Activated naive CD4-positive, alpha-beta T cell treated with anti-CD3 and anti-CD28 coated beads for 36 hours (primary cell): ENCODE measurements at regions not wholly inside any gene's neighbourhood (a gene's known extent, or its start where the extent isn't known, plus 50 kb on each side); places are given as distances from the start of the nearest gene placed in this dataset.
A peak's percentile ranks its signal among the peaks of the same experiment; 100 is the strongest.

Experiments
- CTCF ChIA-PET: fragments of 350-600 bp; sonication (Branson Sonifier 250); formaldehyde crosslinking; loops from one replicate; lab custom pipeline; 2021; ENCODE audit warnings: antibody characterized with exemption; lab: Charles Lee
- DNase-seq: peaks from one replicate; pipeline ENCODE4 v3.0.0-alpha.2; 2020
- H3K27ac Mint-ChIP-seq: one replicate; pipeline ENCODE4 v1.8.0; 2021; ENCODE audit warnings: mild to moderate bottlenecking, mixed read lengths
- H3K27me3 Mint-ChIP-seq: one replicate; pipeline ENCODE4 v1.8.0; 2021; ENCODE audit warnings: low read depth, mixed read lengths
- H3K36me3 Mint-ChIP-seq: one replicate; pipeline ENCODE4 v1.8.0; 2021; ENCODE audit warnings: low read depth, mixed read lengths
- H3K4me1 Mint-ChIP-seq: one replicate; pipeline ENCODE4 v1.8.0; 2021; ENCODE audit warnings: low read depth, mixed read lengths
- H3K4me3 Mint-ChIP-seq: one replicate; pipeline ENCODE4 v1.8.0; 2021; ENCODE audit warnings: mild to moderate bottlenecking, moderate library complexity, mixed read lengths
- H3K9me3 Mint-ChIP-seq: one replicate; pipeline ENCODE4 v1.8.0; 2021; ENCODE audit warnings: mixed read lengths
- intact Hi-C: fragments of 100-400 bp; cut with micrococcal nuclease; formaldehyde crosslinking; loops from one replicate; pipeline ENCODE4 v1.15.1; 2023

GRCh38 chr15:70261083-70261482 is 163.4 kb upstream of the TLE3 start:
- H3K27me3 Mint-ChIP-seq, result peaks cover 4% of the 10 kb centered on the region
- H3K4me1 Mint-ChIP-seq, result peaks cover 42% of the 10 kb centered on the region
- no peak overlapping the region for H3K27ac Mint-ChIP-seq
- CTCF ChIA-PET, result no interaction called here
- intact Hi-C loops, result loop anchor here (10.0 kb wide), 1 partner anchor 786 kb away; no protein-coding TSS in a partner anchor
- H3K4me3 Mint-ChIP-seq, result no peak overlapping the region
- DNase-seq, result no peak
- no peaks in the 10 kb centered on the region for H3K36me3 Mint-ChIP-seq
- no peaks in the 10 kb centered on the region for H3K9me3 Mint-ChIP-seq

- CTCF ChIA-PET, result no interaction called here
- Mint-ChIP-seq H3K27ac (no peak overlapping the region), H3K36me3 (no peaks in the 10 kb centered on the region)
Observed at GRCh38 chr15:70260580-70260979, 162.9 kb upstream of the TLE3 start.

GRCh38 chr15:70259640-70260508 is 162.2 kb upstream of the TLE3 start:
- no peak overlapping the region for H3K27ac Mint-ChIP-seq
- H3K4me1 Mint-ChIP-seq, result peaks cover 40% of the 10 kb centered on the region
- peak; percentile 39 for DNase-seq
- H3K36me3 Mint-ChIP-seq, result no peaks in the 10 kb centered on the region
- H3K9me3 Mint-ChIP-seq, result no peaks in the 10 kb centered on the region
- intact Hi-C loops, result loop anchor here (5.0 to 10.0 kb wide), 2 partner anchors 688 to 785 kb away; no protein-coding TSS in a partner anchor
- CTCF ChIA-PET, result interaction anchor here (0.7 to 1.6 kb wide), 6 partner anchors 21 to 97 kb away, joined by 3 to 4 read pairs (median 3); no protein-coding TSS in a partner anchor
- no peak overlapping the region for H3K4me3 Mint-ChIP-seq
- no peaks in the 10 kb centered on the region for H3K27me3 Mint-ChIP-seq

More at GRCh38 chr15:70260580-70260979, 162.9 kb upstream of the TLE3 start:
- Mint-ChIP-seq H3K4me3 (no peak overlapping the region), H3K4me1 (peaks cover 40% of the 10 kb centered on the region), H3K27me3 (peaks cover 4% of the 10 kb centered on the region), H3K9me3 (no peaks in the 10 kb centered on the region)
- intact Hi-C loops, result loop anchor here (10.0 kb wide), 1 partner anchor 786 kb away; no protein-coding TSS in a partner anchor
- no peak for DNase-seq

- Mint-ChIP-seq H3K36me3 (no peaks in the 10 kb centered on the region), H3K27me3 (no peaks in the 10 kb centered on the region), H3K4me3 (peak overlapping the region; percentile 13), H3K9me3 (no peaks in the 10 kb centered on the region), H3K27ac (no peak overlapping the region), H3K4me1 (peaks cover 39% of the 10 kb centered on the region)
- DNase-seq, result peak; percentile 38
- intact Hi-C loops, result loop anchor here (5.0 kb wide), 1 partner anchor 687 kb away; no protein-coding TSS in a partner anchor
- CTCF ChIA-PET, result interaction anchor here (0.7 to 1.6 kb wide), 5 partner anchors 9 to 68 kb away, joined by 3 read pairs; no protein-coding TSS in a partner anchor
Observed at GRCh38 chr15:70259028-70259424, 161.3 kb upstream of the TLE3 start.

- Mint-ChIP-seq H3K27me3 (no peaks in the 10 kb centered on the region), H3K27ac (no peak overlapping the region), H3K4me1 (peaks cover 37% of the 10 kb centered on the region), H3K9me3 (no peaks in the 10 kb centered on the region), H3K36me3 (no peaks in the 10 kb centered on the region), H3K4me3 (peak overlapping the region; percentile 13)
- DNase-seq, result peak; percentile 89
- CTCF ChIA-PET, result interaction anchor here (0.7 to 1.6 kb wide), 5 partner anchors 10 to 67 kb away, joined by 3 read pairs; no protein-coding TSS in a partner anchor
- intact Hi-C loops, result loop anchor here (1.0 to 5.0 kb wide), 2 partner anchors 18 to 686 kb away; no protein-coding TSS in a partner anchor
Observed at GRCh38 chr15:70258369-70259027, 160.8 kb upstream of the TLE3 start.

- Mint-ChIP-seq H3K27me3 (no peaks in the 10 kb centered on the region), H3K4me1 (peaks cover 37% of the 10 kb centered on the region), H3K9me3 (no peaks in the 10 kb centered on the region), H3K4me3 (no peak overlapping the region), H3K27ac (no peak overlapping the region), H3K36me3 (no peaks in the 10 kb centered on the region)
- no peak for DNase-seq
- intact Hi-C loops, result loop anchor here (1.0 to 5.0 kb wide), 2 partner anchors 17 to 685 kb away; no protein-coding TSS in a partner anchor
- CTCF ChIA-PET, result interaction anchor here (1.0 to 1.6 kb wide), 2 partner anchors 10 to 18 kb away, joined by 3 read pairs; no protein-coding TSS in a partner anchor
Observed at GRCh38 chr15:70257573-70258248, 160.0 kb upstream of the TLE3 start.

GRCh38 chr15:70257047-70257446 is 159.3 kb upstream of the TLE3 start:
- Mint-ChIP-seq H3K4me1 (peaks cover 37% of the 10 kb centered on the region), H3K9me3 (no peaks in the 10 kb centered on the region), H3K27me3 (no peaks in the 10 kb centered on the region), H3K4me3 (no peak overlapping the region), H3K36me3 (no peaks in the 10 kb centered on the region), H3K27ac (no peak overlapping the region)
- CTCF ChIA-PET, result no interaction called here
- no peak for DNase-seq
- intact Hi-C loops, result loop anchor here (5.0 kb wide), 1 partner anchor 685 kb away; no protein-coding TSS in a partner anchor

GRCh38 chr15:70254311-70254869 is 156.7 kb upstream of the TLE3 start:
- CTCF ChIA-PET, result interaction anchor here (1.6 kb wide), 1 partner anchor 212 kb away, joined by 3 read pairs; no protein-coding TSS in a partner anchor
- no peak for DNase-seq
- H3K36me3 Mint-ChIP-seq, result no peaks in the 10 kb centered on the region
- H3K4me1 Mint-ChIP-seq, result peaks cover 21% of the 10 kb centered on the region
- no peaks in the 10 kb centered on the region for H3K9me3 Mint-ChIP-seq
- H3K27me3 Mint-ChIP-seq, result no peaks in the 10 kb centered on the region
- H3K4me3 Mint-ChIP-seq, result no peak overlapping the region
- intact Hi-C loops, result no loop called here
- no peak overlapping the region for H3K27ac Mint-ChIP-seq

- Mint-ChIP-seq H3K4me3 (no peak overlapping the region), H3K9me3 (no peaks in the 10 kb centered on the region), H3K36me3 (no peaks in the 10 kb centered on the region), H3K4me1 (peaks cover 16% of the 10 kb centered on the region), H3K27ac (no peak overlapping the region), H3K27me3 (no peaks in the 10 kb centered on the region)
- CTCF ChIA-PET, result interaction anchor here (0.9 kb wide), 2 partner anchors 53 to 777 kb away, joined by 3 to 4 read pairs; no protein-coding TSS in a partner anchor
- intact Hi-C loops, result no loop called here
- DNase-seq, result no peak
Observed at GRCh38 chr15:70253461-70254156, 155.9 kb upstream of the TLE3 start.

GRCh38 chr15:70252951-70253320 is 155.2 kb upstream of the TLE3 start:
- CTCF ChIA-PET, result interaction anchor here (0.8 to 0.9 kb wide), 3 partner anchors 54 to 777 kb away, joined by 3 to 4 read pairs (median 3); no protein-coding TSS in a partner anchor
- no peak overlapping the region for H3K4me3 Mint-ChIP-seq
- no peaks in the 10 kb centered on the region for H3K36me3 Mint-ChIP-seq
- no peaks in the 10 kb centered on the region for H3K9me3 Mint-ChIP-seq
- no peaks in the 10 kb centered on the region for H3K27me3 Mint-ChIP-seq
- no peak for DNase-seq
- peaks cover 15% of the 10 kb centered on the region for H3K4me1 Mint-ChIP-seq
- no peak overlapping the region for H3K27ac Mint-ChIP-seq
- intact Hi-C loops, result no loop called here
